ENCODE measurements at regions not wholly inside any gene's neighbourhood (a gene's known extent, or its start where the extent isn't known, plus 50 kb on each side); places are given as distances from the start of the nearest gene placed in this dataset.

- Histone ChIP-seq H3K18ac (ENCODE audit: extremely low read depth, low read length) (no peak overlapping the region), H3K14ac (ENCODE audit: insufficient read length) (no peak overlapping the region), H4K20me1 (replicated peaks in 1 of 2; ENCODE audit: control insufficient read depth in 1 of 2, insufficient read depth in 2 of 2, low read length in 2 of 2) (no peaks in the 10 kb centered on the region), H3K27ac (ENCODE audit: low read depth, low read length) (no peak overlapping the region), H2BK15ac (ENCODE audit: low read length) (no peak overlapping the region), H3K36me3 (ENCODE audit: control insufficient read depth in 2 of 4, insufficient read depth in 4 of 4, low read length in 3 of 4) (no peaks in the 10 kb centered on the region), H3K4me3 (ENCODE audit: extremely low read depth in 1 of 4, insufficient read depth in 2 of 4, low read depth in 3 of 4, low read length in 4 of 4) (no peak overlapping the region), H4K8ac (ENCODE audit: extremely low read depth, insufficient read depth, low read length) (no peak overlapping the region), H4K5ac (ENCODE audit: insufficient read length, low read depth, low read length) (no peak overlapping the region), H2BK5ac (ENCODE audit: low read depth, low read length) (no peak overlapping the region), H2BK120ac (replicated peaks; ENCODE audit: low read depth, low read length) (no peak overlapping the region), H3K4me1 (replicated peaks in 1 of 4; ENCODE audit: control insufficient read depth in 3 of 4, insufficient read depth in 4 of 4, low read length in 3 of 4) (no peaks in the 10 kb centered on the region), H3K4me2 (ENCODE audit: insufficient read depth in 1 of 2, low read depth in 2 of 2, low read length in 2 of 2) (no peak overlapping the region), H3K23ac (ENCODE audit: insufficient read length) (no peak overlapping the region), H3K9ac (replicated peaks in 1 of 4; ENCODE audit: extremely low read depth in 1 of 4, low read depth in 3 of 4, low read length in 3 of 4) (no peak overlapping the region), H3K56ac (replicated peaks; ENCODE audit: insufficient read length, low read depth, low read length) (no peak overlapping the region), H4K91ac (replicated peaks; ENCODE audit: insufficient read length, low read length) (no peak overlapping the region), H3K79me1 (ENCODE audit: low read depth, low read length) (no peaks in the 10 kb centered on the region), H3K23me2 (ENCODE audit: low read depth, low read length) (no peaks in the 10 kb centered on the region), H3K9me3 (ENCODE audit: insufficient read depth in 2 of 2, low read depth in 1 of 2, low read length in 1 of 2) (peaks cover 0 to 3% of the 10 kb centered on the region in 2 experiments; a peak in 1 of 4 replicates), H3K27me3 (replicated peaks in 1 of 4; ENCODE audit: control insufficient read depth in 3 of 4, extremely low read depth in 1 of 4, insufficient read depth in 3 of 4, low read length in 3 of 4) (no peaks in the 10 kb centered on the region), H2BK12ac (ENCODE audit: low read depth, low read length) (no peak overlapping the region), H2BK20ac (ENCODE audit: low read length) (no peak overlapping the region), H3K79me2 (ENCODE audit: control insufficient read depth in 1 of 2, insufficient read depth in 2 of 2, low read length in 2 of 2) (no peaks in the 10 kb centered on the region), H2AFZ (ENCODE audit: low read length) (no peak overlapping the region), H3K4ac (replicated peaks; ENCODE audit: insufficient read length, low read depth, low read length) (no peak overlapping the region), H2AK5ac (ENCODE audit: low read depth, low read length) (no peak overlapping the region)
- 96% methylated on average over 2 of the region's 3 CpGs; no CpG with 5 or more reads in 1 of the 2 experiments for WGBS, 2 experiments (ENCODE audit: extremely low coverage in 1 of 2, insufficient coverage in 1 of 2, insufficient read length in 1 of 2, insufficient replicate concordance in 2 of 2, low coverage in 1 of 2, low lambda C conversion rate in 2 of 2, missing lambda C conversion rate in 1 of 2)
- DNase-seq (ENCODE audit: low read depth in 1 of 2, low spot score in 2 of 2) = no peak
- POLR2A ChIA-PET (ENCODE audit: partially characterized antibody) = no interaction called here
- TF ChIP-seq CBX5 (IDR thresholded peaks at IDR 0.05; ENCODE audit: low read depth, low read length) (no peak), MAFK (IDR thresholded peaks at IDR 0.05; ENCODE audit: low read depth, low read length) (peak; percentile 67; the same call in 1 of the 2 replicates), E2F6 (IDR thresholded peaks at IDR 0.05) (no peak), ZNF274 (IDR thresholded peaks at IDR 0.05; ENCODE audit: borderline replicate concordance, extremely low read depth, low read length) (no peak)
- CTCF ChIA-PET (ENCODE audit: partially characterized antibody) = interaction anchor here (1.1 kb wide), 1 partner anchor 10 kb away, joined by 3 read pairs; no protein-coding TSS in a partner anchor
- FAIRE-seq = no peak
These were observed 1150.1 kb upstream of the PRR20A start for GRCh38 chr13:55990631-55991030.

All from H1 (cell line).